GM18517 (cell line): ENCODE measurements at regions not wholly inside any gene's neighbourhood (a gene's known extent, or its start where the extent isn't known, plus 50 kb on each side); places are given as distances from the start of the nearest gene placed in this dataset.
A peak's percentile ranks its signal among the peaks of the same experiment; 100 is the strongest.
"Not testable (repeated sequence)": the region's sequence is repeated elsewhere in the genome, so short reads cannot be mapped to it uniquely, and the experiment has no call there.

Experiments
- ATAC-seq: cut with Tn5 transposase; IDR thresholded peaks from one replicate; pipeline ENCODE4 v1.9.1; 2021; ENCODE audit warnings: mild to moderate bottlenecking, moderate library complexity; ENCODE audit not compliant: unreplicated experiment

DNA sequence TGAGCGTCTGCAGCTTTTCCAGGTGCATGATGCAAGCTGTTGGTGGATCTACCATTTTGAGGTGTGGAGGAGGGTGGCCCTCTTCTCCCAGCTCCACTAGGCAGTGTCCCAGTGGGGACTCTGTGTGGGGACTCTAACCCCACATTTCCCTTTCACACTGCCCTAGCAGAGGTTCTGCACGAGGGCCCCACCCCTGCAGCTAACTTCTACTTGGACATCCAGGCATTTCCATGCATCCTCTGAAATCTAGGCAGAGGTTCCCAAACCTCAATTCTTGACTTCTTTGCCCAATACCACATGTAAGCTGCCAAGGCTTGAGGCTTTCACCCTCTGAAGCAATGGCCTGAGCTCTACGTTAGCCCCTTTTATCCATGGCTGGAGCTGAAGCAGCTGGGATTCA, 61.4 kb upstream of the HGFAC start:
- ATAC-seq = not testable (repeated sequence)

DNA sequence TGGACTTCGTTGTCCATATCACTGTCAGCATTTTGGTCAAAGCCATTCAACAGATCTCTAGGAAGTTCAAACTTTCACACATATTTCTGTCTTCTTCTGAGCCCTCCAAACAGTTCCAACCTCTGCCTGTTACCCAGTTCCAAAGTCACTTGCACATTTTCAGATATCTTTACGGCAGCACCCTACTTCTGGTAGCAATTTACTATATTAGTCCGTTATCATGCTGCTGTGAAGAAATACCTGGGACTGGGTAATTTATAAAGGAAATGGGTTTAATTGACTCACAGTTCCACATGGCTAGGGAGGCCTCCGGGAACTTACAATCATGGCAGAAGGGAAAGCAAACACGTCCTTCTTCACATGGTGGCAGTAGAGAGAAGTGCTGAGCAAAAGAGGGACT, 60.6 kb upstream of the HGFAC start:
- not testable (repeated sequence) for ATAC-seq

DNA sequence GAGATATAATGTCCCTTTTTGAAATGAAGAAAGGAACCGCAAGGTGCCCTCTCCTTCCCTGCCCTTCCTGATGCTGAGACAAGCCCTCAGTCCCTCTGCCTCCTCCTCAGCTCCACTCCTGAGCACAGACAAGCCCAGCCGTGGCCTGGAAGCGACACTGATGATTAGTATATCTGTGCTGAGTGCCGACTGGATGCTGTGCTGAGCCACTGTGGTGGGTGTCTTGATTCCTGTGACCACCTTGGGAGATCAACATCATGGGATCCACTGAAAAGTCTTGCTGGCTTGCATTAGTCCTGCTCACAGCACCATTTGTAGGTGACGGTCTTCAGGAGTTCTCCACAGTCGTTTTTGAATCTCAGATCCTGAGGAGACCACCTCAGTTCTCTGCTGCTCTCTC, 59.5 kb upstream of the HGFAC start:
- ATAC-seq = no peak

DNA sequence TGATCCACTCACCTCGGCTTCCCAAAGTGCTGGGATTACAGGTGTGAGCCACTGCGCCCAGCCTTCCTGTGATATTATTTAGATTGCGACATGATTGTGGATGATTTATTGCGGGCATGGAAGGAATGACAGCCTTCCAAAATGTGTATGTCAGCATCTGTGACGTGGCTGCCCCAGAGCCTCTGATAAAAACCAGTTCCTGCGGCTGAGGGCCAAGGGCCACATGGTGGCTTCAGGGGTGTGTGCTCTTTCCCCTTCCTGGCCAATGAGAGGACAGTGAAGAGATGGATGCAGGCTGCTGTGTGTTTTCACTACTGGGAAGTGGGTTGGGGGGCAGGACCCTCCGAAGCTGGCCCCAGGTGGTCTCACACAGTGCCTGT, 57.4 kb upstream of the HGFAC start:
- no peak for ATAC-seq

DNA sequence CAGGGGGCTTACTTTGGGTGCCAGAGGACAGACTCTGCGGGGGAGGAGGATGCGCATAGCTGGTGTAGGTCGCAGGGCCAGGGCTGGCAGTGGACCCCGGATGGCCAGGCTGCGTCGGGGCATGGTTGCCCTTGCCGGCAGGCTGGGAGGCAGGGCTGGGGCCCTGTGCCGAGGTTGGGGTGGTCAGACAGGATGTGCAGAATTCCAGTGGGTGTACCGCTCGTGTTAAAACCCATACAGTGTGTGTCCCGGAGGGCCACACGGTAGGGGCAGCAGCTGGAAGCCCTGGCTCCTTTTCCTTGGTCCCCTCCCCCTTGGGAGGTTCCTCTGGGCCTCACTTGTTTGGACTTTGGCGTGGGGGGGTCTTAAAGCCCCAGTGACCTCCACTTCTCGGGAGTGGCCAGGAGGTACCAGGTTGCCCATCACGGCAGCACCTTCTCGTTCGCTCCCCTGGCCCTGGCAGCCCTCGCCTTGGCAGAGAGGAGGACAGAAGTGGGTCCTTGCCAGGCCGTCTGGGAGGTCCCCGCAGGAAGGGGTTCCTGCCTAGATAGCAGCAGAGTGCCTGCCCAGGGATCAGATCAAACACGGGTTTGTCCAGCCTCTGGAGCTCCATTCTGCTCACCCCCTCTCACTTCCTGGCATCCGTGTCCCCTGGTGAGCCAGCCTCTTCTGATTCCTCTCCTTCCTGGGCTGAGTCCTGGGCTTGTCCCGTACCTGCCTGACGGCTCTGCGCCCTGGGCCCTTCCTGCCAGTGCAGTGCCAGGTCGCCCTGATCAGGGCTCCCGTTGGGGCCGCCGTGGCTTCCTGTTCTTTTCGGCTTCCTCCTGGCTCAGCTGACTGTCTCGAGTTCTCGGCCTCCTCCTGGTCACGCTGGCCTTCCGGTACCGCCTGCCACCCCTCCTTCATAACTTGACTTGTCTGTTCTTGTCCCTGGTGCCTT, 56.7 kb upstream of the HGFAC start:
- ATAC-seq = no peak

DNA sequence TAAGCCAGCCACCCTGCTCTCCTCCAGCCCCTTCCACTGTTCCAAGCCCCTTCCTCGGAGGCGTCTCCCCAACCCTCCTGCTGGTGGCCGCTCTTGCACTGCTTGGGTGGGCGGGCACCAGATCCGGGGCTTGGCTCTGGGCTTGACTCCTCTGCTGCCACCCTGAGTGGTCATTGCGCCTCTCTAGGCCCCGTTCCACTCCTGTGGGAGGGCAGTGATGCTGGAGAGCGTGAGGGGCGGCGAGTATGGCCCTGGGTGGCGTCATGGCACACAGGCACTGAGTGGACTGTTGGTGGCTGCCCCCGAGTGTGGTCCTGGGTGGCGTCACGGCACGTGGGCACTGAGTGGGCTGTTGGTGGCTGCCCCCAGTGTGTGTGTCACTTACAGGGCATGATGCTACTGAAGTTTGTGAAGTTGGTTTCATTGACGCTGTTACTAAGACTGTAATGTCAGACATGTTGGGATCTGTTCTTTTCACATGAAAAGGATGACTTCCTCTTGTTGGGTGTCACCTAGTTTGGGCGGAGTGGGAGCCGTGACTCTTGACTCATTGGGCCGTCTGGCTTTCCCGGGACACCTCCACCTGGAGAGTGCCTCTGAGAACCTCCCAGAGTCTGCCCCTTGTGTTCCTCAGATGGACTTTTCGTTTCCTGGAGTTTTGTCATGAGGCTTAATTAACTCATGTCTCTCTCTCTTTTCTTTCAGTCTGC, 55.9 kb upstream of the HGFAC start:
- ATAC-seq = no peak

DNA sequence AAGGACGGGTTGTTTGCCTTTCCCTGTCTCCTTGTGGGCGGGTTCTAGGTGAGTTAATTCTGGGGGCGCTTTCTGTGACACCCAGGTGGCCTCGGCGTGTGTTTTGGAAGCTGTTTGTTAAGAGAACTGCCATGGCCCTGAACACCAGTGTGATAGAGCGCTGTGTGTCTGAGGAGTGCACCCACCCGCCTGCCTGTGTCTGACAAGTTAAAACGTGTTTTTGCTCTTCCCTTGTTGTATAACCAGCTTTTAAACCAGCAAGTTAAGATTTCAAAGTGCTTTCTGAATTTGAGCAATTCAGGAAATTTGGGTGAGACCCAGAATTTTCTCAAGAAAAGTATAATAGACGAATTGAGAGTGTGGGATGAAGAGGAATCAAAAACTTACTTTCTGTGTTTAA, 55.2 kb upstream of the HGFAC start:
- ATAC-seq = no peak

DNA sequence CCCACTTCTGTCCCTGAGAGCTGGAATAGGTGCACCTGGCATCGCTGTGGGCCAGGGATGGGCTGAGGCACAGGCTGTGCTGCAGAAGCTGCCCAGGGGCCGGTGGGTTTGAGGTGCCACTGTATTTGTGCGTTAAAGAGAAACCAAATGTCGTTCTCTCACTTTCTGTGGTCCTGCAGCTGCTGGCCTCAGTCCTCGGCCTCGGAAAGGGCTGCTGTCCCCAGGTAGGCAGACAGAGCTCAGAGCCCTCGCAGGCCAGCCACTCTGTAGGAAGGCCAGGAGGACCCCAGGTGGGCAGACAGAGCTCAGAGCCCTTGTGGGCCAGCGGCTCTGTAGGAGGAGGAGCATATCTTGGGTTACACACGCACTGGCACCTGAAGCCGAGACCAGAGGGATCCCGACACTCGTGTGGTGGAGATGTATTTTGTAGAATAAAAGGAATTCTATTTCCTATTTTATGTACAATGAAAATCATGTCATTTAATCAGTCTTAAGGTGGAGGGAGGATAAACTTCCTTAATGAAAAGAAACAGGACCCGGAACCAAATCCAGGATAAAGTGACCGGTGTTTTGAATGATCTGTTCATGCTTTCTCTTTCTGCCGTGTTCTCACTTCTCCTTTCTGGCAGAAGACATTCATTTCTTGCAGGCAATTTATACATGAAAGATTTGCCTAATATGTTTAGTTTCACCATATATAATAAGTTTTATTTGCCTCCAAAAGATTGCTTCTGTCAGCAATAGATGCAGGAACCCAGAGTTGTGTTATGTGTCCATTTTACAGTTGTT, 54.4 kb upstream of the HGFAC start:
- ATAC-seq = peak; percentile 57

DNA sequence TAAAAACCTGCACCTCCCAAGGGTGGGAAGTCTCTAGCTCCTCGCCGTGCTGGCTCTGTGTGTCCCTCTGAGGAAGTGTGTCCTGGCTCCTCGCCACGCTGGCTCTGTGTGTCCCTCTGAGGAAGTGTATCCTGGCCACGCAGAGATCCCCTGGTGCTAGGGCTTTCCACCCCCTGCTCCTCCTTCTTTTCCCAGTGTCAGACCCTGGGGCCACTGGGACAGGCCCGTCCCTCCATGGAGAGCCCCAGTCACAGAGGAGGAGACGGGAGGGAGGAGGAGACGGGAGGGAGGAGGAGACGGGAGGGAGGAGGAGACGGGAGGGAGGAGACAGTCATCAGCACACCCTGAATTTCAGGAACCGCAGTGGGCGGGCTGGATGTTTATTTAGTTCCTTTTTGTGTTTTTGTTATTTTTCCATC, 53.8 kb upstream of the HGFAC start:
- peak; percentile 30 for ATAC-seq

DNA sequence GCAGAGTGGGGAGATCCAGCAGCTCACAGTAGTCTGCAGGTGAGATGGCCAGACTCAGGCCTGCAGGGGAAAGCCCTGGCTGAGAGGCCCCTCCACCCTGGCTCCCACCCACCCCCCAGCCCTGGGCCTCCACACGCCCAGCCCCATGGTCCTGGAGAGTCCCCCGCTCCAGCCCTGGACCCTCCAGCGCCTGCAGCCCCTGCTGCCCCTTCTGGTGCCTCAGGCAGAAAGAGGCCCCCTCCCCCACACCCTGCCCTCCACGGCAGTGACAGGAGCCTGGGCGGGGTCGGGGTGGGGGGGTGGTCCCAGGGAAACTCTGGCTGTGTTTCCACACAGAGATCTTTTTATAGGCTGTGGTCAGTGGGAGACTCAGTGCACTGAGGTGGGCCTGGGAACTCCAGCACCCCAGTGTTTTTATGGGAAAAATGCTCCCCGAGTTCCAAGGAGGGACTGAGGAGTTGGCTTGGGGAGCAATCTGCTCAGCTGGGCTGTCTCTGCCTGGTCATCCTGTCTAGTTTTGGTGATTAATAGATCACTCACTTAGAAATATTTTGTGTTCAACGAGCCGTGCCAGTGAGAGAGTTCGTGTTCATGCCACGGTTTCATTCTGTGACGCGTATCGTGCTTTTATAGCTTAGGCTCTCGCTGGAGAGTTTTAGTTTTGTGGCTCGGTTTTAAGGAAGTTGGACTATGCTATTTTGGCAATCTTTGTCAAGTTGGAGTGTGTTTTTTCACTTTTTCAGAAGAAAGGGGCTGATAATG, 53.1 kb upstream of the HGFAC start:
- ATAC-seq = peak; percentile 71

DNA sequence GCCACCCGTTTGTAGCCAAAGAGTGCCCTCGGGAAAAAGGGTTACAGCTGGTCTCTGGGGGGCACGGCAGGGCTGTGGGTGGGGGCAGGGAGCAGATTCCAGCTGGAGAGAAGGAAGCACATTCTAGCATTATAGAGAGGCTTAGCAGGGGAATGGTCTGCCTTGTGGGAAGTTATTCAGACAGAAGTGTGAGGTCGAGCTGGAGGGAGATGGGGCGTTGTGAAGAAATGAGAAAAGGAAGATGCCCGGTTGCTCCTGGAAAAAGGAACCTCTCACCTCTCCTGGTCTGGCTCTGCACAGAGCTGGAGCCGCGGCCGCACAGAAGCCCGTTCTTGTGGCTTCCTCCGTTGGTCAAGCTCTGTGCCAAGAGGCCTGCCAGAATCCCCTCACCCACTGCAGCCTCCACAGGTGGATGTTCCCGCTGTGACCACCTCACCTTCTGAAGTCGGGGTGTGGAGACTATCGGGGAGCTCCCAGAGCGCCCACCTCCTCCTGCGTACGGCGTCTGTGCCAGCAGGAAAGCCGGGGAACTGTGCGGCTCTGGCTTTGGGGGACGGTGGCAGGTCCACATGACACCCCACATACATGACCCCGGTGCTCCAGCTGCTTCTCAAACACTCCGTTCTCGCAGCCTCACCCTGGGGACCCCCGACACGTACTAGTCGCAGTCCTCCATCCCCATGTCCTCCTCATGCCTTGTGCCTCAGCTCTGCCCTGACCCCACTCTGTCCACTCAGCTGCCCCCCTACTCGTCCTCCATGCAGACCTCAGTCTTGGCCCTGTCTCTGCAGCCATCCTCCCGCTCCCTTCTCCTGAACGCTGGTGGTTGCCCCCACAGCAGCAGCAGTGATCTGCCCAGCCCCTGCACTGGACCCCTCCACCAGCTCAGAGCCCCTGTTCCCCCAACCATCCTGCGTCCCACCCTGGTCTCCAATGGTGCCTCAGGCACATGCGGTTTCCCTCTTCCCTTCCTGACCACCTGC, 52.2 kb upstream of the HGFAC start:
- ATAC-seq = no peak

DNA sequence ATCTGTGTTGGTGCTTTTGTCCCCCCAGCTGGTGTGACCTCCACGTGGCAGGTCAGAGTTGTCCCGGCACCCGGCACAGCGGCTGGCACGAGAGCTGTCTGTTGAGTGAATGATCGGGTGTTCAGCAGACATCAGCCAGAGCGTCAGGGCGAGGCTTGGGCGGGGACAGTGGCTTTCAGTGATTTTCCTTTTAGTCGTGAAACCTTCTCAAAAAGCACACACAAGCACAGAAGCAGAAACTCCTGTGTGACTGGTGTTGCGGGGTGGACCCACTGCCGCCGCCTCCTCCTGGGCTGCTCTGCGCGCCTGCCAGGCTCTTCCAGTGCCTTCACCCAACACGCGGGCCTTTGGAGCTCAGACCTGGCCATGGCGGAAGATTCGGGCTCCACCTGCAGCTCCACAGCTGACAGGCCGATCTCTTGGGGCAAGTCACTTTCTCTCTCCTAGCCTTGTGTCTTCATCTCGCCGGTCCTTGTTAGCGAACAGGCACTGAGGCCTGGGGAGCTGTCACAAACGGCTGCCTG, 51.4 kb upstream of the HGFAC start:
- ATAC-seq = no peak

DNA sequence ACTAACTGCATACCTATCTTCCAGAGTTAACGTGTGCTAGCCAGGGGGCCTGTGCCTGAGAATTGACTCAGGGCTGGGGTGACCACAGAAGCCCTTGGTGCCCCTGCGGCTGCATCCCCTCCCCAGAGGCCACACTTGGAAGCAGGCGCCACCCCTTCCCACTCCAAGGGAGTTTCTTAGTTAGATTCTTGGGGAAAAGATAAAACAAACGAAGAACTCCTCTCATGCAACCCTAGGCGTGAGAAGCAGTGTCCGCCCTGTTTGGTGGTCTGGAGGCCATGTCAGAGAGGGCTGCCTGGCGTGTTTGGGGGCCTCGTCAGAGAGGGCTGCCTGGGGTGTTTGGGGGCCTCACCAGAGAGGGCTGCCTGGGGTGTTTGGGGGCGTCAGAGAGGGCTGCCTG, 50.3 kb upstream of the HGFAC start:
- ATAC-seq = no peak
